H1 (cell line): ENCODE measurements at regions not wholly inside any gene's neighbourhood (a gene's known extent, or its start where the extent isn't known, plus 50 kb on each side); places are given as distances from the start of the nearest gene placed in this dataset.

Experiments used
- CTCF ChIA-PET: fragments of 300-600 bp; sonication (Branson Sonifier 250); formaldehyde crosslinking; loops from one replicate; lab custom pipeline; 2021; ENCODE audit not compliant: partially characterized antibody; lab: Charles Lee
- POLR2A ChIA-PET: fragments of 300-600 bp; sonication (Branson Sonifier 250); formaldehyde crosslinking; loops from one replicate; lab custom pipeline; 2021; ENCODE audit warnings: inconsistent platforms; ENCODE audit not compliant: partially characterized antibody; lab: Charles Lee
- DNase-seq, 2 experiments: peaks; one replicate each; pipeline versions ENCODE4 v3.0.0 to v3.0.0-alpha.2; 2010 to 2022; ENCODE audit warnings: low spot score in 2 of 2, low read depth in 1 of 2, mixed read lengths in 1 of 2
- FAIRE-seq: peaks from 2 replicates; lab custom pipeline; 2011; peaks lifted over from hg19 to GRCh38; lab: Jason Lieb, UNC
- H2AFZ ChIP-seq: 2 replicates; pipeline ENCODE4 v1.8.1; 2012; ENCODE audit warnings: low read length, inconsistent platforms
- H2AK5ac ChIP-seq: 2 replicates; pipeline ENCODE4 v1.6.1; 2013; ENCODE audit warnings: low read depth, low read length
- H2BK120ac ChIP-seq: replicated peaks from 2 replicates; pipeline ENCODE3; 2013; ENCODE audit warnings: low read depth, low read length, inconsistent platforms
- H2BK12ac ChIP-seq: 2 replicates; pipeline ENCODE4 v1.6.1; 2013; ENCODE audit warnings: low read depth, low read length
- H2BK15ac ChIP-seq: 2 replicates; pipeline ENCODE4 v1.6.1; 2013; ENCODE audit warnings: low read length
- H2BK20ac ChIP-seq: 2 replicates; pipeline ENCODE4 v1.6.1; 2013; ENCODE audit warnings: low read length
- H2BK5ac ChIP-seq: 2 replicates; pipeline ENCODE4 v1.6.1; 2013; ENCODE audit warnings: low read depth, low read length
- H3K14ac ChIP-seq: 2 replicates; pipeline ENCODE4 v1.6.1; 2013; ENCODE audit warnings: inconsistent platforms; ENCODE audit not compliant: insufficient read length
- H3K18ac ChIP-seq: 2 replicates; pipeline ENCODE4 v1.6.1; 2013; ENCODE audit warnings: low read length; ENCODE audit errors: extremely low read depth
- H3K23ac ChIP-seq: 2 replicates; pipeline ENCODE4 v1.6.1; 2013; ENCODE audit warnings: inconsistent platforms; ENCODE audit not compliant: insufficient read length
- H3K23me2 ChIP-seq: 2 replicates; pipeline ENCODE4 v1.6.1; 2013; ENCODE audit warnings: low read depth, low read length
- H3K27ac ChIP-seq: 2 replicates; pipeline ENCODE4 v1.6.1; 2011; ENCODE audit warnings: low read depth, low read length, inconsistent platforms
- H3K27me3 ChIP-seq, 4 experiments: replicated peaks in 1 of 4; 1 replicate in 1 of 4; 2 replicates in 3 of 4; pipeline versions ENCODE4 v1.6.1 to v1.8.1; 2011 to 2013; ENCODE audit warnings: low read length in 3 of 4, mild to moderate bottlenecking in 3 of 4, inconsistent platforms in 2 of 4, mixed read lengths in 2 of 4, moderate library complexity in 1 of 4; ENCODE audit not compliant: control insufficient read depth in 3 of 4, insufficient read depth in 3 of 4; ENCODE audit errors: extremely low read depth in 1 of 4
- H3K36me3 ChIP-seq, 4 experiments: 2 replicates each; pipeline versions ENCODE4 v1.6.1 to v1.8.1; 2011 to 2013; ENCODE audit warnings: mild to moderate bottlenecking in 4 of 4, low read length in 3 of 4, moderate library complexity in 2 of 4, control low read depth in 1 of 4, inconsistent platforms in 1 of 4; ENCODE audit not compliant: insufficient read depth in 4 of 4, control insufficient read depth in 2 of 4
- H3K4ac ChIP-seq: replicated peaks from 2 replicates; pipeline ENCODE3; 2013; ENCODE audit warnings: low read length, low read depth, mixed read lengths, inconsistent platforms; ENCODE audit not compliant: insufficient read length
- H3K4me1 ChIP-seq, 4 experiments: replicated peaks in 1 of 4; 1 replicate in 1 of 4; 2 replicates in 3 of 4; pipeline versions ENCODE4 v1.6.1 to v1.8.1; 2011 to 2013; ENCODE audit warnings: low read length in 3 of 4, inconsistent platforms in 2 of 4, mixed read lengths in 1 of 4; ENCODE audit not compliant: insufficient read depth in 4 of 4, control insufficient read depth in 3 of 4
- H3K4me2 ChIP-seq, 2 experiments: 2 replicates each; pipeline versions ENCODE4 v1.6.1 to v1.8.1; 2011 to 2013; ENCODE audit warnings: low read depth in 2 of 2, low read length in 2 of 2, control low read depth in 1 of 2, inconsistent platforms in 1 of 2, mild to moderate bottlenecking in 1 of 2; ENCODE audit not compliant: insufficient read depth in 1 of 2
- H3K4me3 ChIP-seq, 4 experiments: fragments of 200-600, 300-600 bp in 1 of 4; sonication (generic), shearing (Covaris generic), sonication (Bioruptor Twin) in 1 of 4; 2 replicates each; pipeline versions ENCODE4 v1.5.1 to v1.8.1; 2011 to 2016; ENCODE audit warnings: low read length in 4 of 4, low read depth in 3 of 4, control low read depth in 2 of 4, inconsistent platforms in 2 of 4, mild to moderate bottlenecking in 2 of 4, mixed read lengths in 1 of 4, moderate library complexity in 1 of 4; ENCODE audit not compliant: insufficient read depth in 2 of 4; ENCODE audit errors: extremely low read depth in 1 of 4
- H3K56ac ChIP-seq: replicated peaks from 2 replicates; pipeline ENCODE3; 2013; ENCODE audit warnings: low read depth, mild to moderate bottlenecking, mixed read lengths, low read length, inconsistent platforms; ENCODE audit not compliant: insufficient read length
- H3K79me1 ChIP-seq: 2 replicates; pipeline ENCODE4 v1.6.1; 2013; ENCODE audit warnings: low read depth, low read length, control low read depth
- H3K79me2 ChIP-seq, 2 experiments: 2 replicates each; pipeline versions ENCODE4 v1.6.1 to v1.8.1; 2012 to 2013; ENCODE audit warnings: low read length in 2 of 2, mild to moderate bottlenecking in 2 of 2, inconsistent platforms in 1 of 2; ENCODE audit not compliant: insufficient read depth in 2 of 2, control insufficient read depth in 1 of 2
- H3K9ac ChIP-seq, 4 experiments: replicated peaks in 1 of 4; 1 replicate in 1 of 4; 2 replicates in 3 of 4; pipeline versions ENCODE4 v1.6.1 to v1.8.1; 2011 to 2013; ENCODE audit warnings: low read depth in 3 of 4, low read length in 3 of 4, control low read depth in 2 of 4, mild to moderate bottlenecking in 2 of 4, moderate library complexity in 2 of 4, inconsistent platforms in 1 of 4; ENCODE audit errors: extremely low read depth in 1 of 4
- H3K9me3 ChIP-seq, 2 experiments: 2 replicates each; pipeline versions ENCODE4 v1.6.1 to v1.8.1; 2012 to 2013; ENCODE audit warnings: mild to moderate bottlenecking in 2 of 2, moderate library complexity in 2 of 2, control low read depth in 1 of 2, inconsistent platforms in 1 of 2, low read depth in 1 of 2, low read length in 1 of 2, mixed read lengths in 1 of 2; ENCODE audit not compliant: insufficient read depth in 2 of 2
- H4K20me1 ChIP-seq, 2 experiments: replicated peaks in 1 of 2; 2 replicates each; pipeline versions ENCODE3 to v1.8.1; 2011 to 2013; ENCODE audit warnings: inconsistent platforms in 2 of 2, low read length in 2 of 2, mild to moderate bottlenecking in 1 of 2; ENCODE audit not compliant: insufficient read depth in 2 of 2, control insufficient read depth in 1 of 2
- H4K5ac ChIP-seq: 2 replicates; pipeline ENCODE4 v1.6.1; 2013; ENCODE audit warnings: low read length, low read depth, mixed read lengths, inconsistent platforms; ENCODE audit not compliant: insufficient read length
- H4K8ac ChIP-seq: 2 replicates; pipeline ENCODE4 v1.8.0; 2013; ENCODE audit warnings: mild to moderate bottlenecking, moderate library complexity, low read length, inconsistent platforms; ENCODE audit not compliant: insufficient read depth; ENCODE audit errors: extremely low read depth
- H4K91ac ChIP-seq: replicated peaks from 2 replicates; pipeline ENCODE3; 2013; ENCODE audit warnings: low read length, mixed read lengths, inconsistent platforms; ENCODE audit not compliant: insufficient read length
- ATF2 ChIP-seq: IDR thresholded peaks from 2 replicates; pipeline ENCODE4 v1.6.1; 2012; ENCODE audit warnings: low read length, inconsistent platforms
- CREB1 ChIP-seq: IDR thresholded peaks from 2 replicates; pipeline ENCODE4 v1.6.1; 2012; ENCODE audit warnings: inconsistent platforms
- EP300 ChIP-seq, 2 experiments: IDR thresholded peaks; 1 replicate in 1 of 2; 2 replicates in 1 of 2; pipeline ENCODE4 v1.6.1; 2011 to 2012; ENCODE audit warnings: low read depth in 2 of 2, low read length in 2 of 2, mild to moderate bottlenecking in 2 of 2, borderline replicate concordance in 1 of 2, inconsistent platforms in 1 of 2, moderate library complexity in 1 of 2
- KDM4A ChIP-seq: IDR thresholded peaks from one replicate; pipeline ENCODE4 v1.7.1; 2012; ENCODE audit warnings: low read depth, mild to moderate bottlenecking, moderate library complexity, low read length, inconsistent platforms; ENCODE audit not compliant: severe bottlenecking
- POLR2AphosphoS5 ChIP-seq: IDR thresholded peaks from 2 replicates; pipeline ENCODE4 v1.6.1; 2011; ENCODE audit warnings: low read depth, low read length
- RAD21 ChIP-seq, 2 experiments: IDR thresholded peaks in 1 of 2; conservative IDR thresholded peaks in 1 of 2; 2 replicates each; pipeline ENCODE4 v1.6.1; 2011; ENCODE audit warnings: low read depth in 2 of 2, low read length in 2 of 2, improper control_type of control experiment in 1 of 2, inconsistent platforms in 1 of 2, mild to moderate bottlenecking in 1 of 2, moderate library complexity in 1 of 2
- RNF2 ChIP-seq: fragments of 200-900, 300-1000 bp; sonication (generic); IDR thresholded peaks from 2 replicates; pipeline ENCODE4 v1.7.1; 2016; ENCODE audit warnings: borderline replicate concordance, low read depth, mild to moderate bottlenecking, antibody characterized with exemption, low read length; ENCODE audit not compliant: poor library complexity, severe bottlenecking; ENCODE audit errors: missing control alignments
- SUZ12 ChIP-seq: fragments of 200-600 bp; sonication (generic); IDR thresholded peaks from 2 replicates; pipeline ENCODE4 v1.6.1; 2012; ENCODE audit warnings: mild to moderate bottlenecking, inconsistent platforms, low read length, moderate library complexity, mixed read lengths
- TBP ChIP-seq: IDR thresholded peaks from 2 replicates; pipeline ENCODE4 v1.6.1; 2011; ENCODE audit warnings: low read depth, low read length, improper control_type of control experiment
- WGBS, 2 experiments: shearing (Covaris generic) in 1 of 2; methylation state at CpG; one replicate each; pipeline versions ENCODE4 v1.1.6 to v1.1.7; 2013 to 2015; ENCODE audit warnings: low lambda C conversion rate in 2 of 2, mixed read lengths in 2 of 2, inconsistent platforms in 1 of 2, low coverage in 1 of 2, missing lambda C conversion rate in 1 of 2; ENCODE audit not compliant: insufficient replicate concordance in 2 of 2, insufficient coverage in 1 of 2, insufficient read length in 1 of 2; ENCODE audit errors: extremely low coverage in 1 of 2, missing lambda C conversion rate in 1 of 2; 5-methylcytosine and 5-hydroxymethylcytosine counted together

GRCh38 chr3:165382672-165383071 is 186.5 kb upstream of the SLITRK3 start:
- POLR2A ChIA-PET: no interaction called here
- Histone ChIP-seq H3K14ac (no peak overlapping the region), H4K20me1 (no peaks in the 10 kb centered on the region), H3K79me1 (no peaks in the 10 kb centered on the region), H3K23ac (no peak overlapping the region), H2BK5ac (no peak overlapping the region), H3K18ac (no peak overlapping the region), H2BK120ac (no peak overlapping the region), H3K27me3 (no peaks in the 10 kb centered on the region), H3K4me3 (no peak overlapping the region), H2AK5ac (no peak overlapping the region), H3K27ac (no peak overlapping the region), H3K9me3 (no peaks in the 10 kb centered on the region), H3K23me2 (no peaks in the 10 kb centered on the region), H3K4me1 (no peaks in the 10 kb centered on the region), H2BK12ac (no peak overlapping the region), H4K8ac (no peak overlapping the region), H2BK20ac (no peak overlapping the region), H2BK15ac (no peak overlapping the region), H3K36me3 (no peaks in the 10 kb centered on the region), H3K56ac (no peak overlapping the region), H2AFZ (no peak overlapping the region), H4K91ac (no peak overlapping the region), H3K9ac (no peak overlapping the region), H4K5ac (no peak overlapping the region), H3K4me2 (no peak overlapping the region), H3K79me2 (no peaks in the 10 kb centered on the region), H3K4ac (no peak overlapping the region)
- 98% methylated on average over 3 of the region's 3 CpGs; no CpG with 5 or more reads in 1 of the 2 experiments for WGBS, 2 experiments
- CTCF ChIA-PET: no interaction called here
- DNase-seq: no peak
- TF ChIP-seq POLR2AphosphoS5 (no peak), RNF2 (no peak), SUZ12 (no peak), ATF2 (no peak), RAD21 (IDR thresholded peaks at IDR 0.05 in 1 of 2, conservative IDR thresholded peaks at IDR 0.05 in 1 of 2; ENCODE audit: low read depth in 2 of 2, low read length in 2 of 2) (no peak), TBP (no peak), KDM4A (no peak), EP300 (IDR thresholded peaks at IDR 0.05; ENCODE audit: borderline replicate concordance in 1 of 2, low read depth in 2 of 2, low read length in 2 of 2) (no peak), CREB1 (no peak)
- FAIRE-seq: no peak
